Neural progenitor cell (in vitro differentiated cells): ENCODE measurements at regions not wholly inside any gene's neighbourhood (a gene's known extent, or its start where the extent isn't known, plus 50 kb on each side); places are given as distances from the start of the nearest gene placed in this dataset.

Source experiments
- EZH2phosphoT487 ChIP-seq: fragments of 200-600 bp; sonication (generic); IDR thresholded peaks from 2 replicates; pipeline ENCODE4 v1.6.1; 2017; ENCODE audit warnings: antibody characterized with exemption
- TF ChIP-seq, protein P1 (sequence below): fragments of 200-600 bp; sonication (generic); IDR thresholded peaks from 2 replicates; pipeline ENCODE4 v1.5.1; 2017; ENCODE audit warnings: antibody characterized with exemption, mild to moderate bottlenecking

DNA sequence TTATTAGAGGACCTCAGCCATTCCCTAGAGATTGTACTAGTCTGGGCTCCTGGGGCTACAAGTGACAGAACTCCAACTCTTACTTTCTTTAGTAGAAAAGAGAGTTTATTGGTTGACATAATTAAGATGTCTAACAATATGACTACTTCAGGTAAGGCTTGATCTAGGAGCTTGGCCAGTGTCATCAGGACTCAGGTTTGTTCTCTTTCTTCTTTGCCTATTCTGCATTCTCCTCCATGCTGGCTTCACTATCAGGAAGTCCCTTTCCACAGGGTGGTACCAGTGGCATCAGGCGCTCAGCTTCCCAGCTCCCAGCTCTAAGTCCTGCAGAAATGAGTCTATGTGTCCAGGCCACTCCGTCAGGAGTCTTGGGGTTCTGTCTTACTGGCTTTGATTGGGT, 286.1 kb upstream of the EEF2KMT start:
- no peak for TF ChIP-seq EZH2phosphoT487
- TF ChIP-seq, protein P1, sequence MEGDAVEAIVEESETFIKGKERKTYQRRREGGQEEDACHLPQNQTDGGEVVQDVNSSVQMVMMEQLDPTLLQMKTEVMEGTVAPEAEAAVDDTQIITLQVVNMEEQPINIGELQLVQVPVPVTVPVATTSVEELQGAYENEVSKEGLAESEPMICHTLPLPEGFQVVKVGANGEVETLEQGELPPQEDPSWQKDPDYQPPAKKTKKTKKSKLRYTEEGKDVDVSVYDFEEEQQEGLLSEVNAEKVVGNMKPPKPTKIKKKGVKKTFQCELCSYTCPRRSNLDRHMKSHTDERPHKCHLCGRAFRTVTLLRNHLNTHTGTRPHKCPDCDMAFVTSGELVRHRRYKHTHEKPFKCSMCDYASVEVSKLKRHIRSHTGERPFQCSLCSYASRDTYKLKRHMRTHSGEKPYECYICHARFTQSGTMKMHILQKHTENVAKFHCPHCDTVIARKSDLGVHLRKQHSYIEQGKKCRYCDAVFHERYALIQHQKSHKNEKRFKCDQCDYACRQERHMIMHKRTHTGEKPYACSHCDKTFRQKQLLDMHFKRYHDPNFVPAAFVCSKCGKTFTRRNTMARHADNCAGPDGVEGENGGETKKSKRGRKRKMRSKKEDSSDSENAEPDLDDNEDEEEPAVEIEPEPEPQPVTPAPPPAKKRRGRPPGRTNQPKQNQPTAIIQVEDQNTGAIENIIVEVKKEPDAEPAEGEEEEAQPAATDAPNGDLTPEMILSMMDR = no peak
